GM12878 (cell line): ENCODE measurements at regions not wholly inside any gene's neighbourhood (a gene's known extent, or its start where the extent isn't known, plus 50 kb on each side); places are given as distances from the start of the nearest gene placed in this dataset.

Experiments used
- ATAC-seq: fragments of 200-7000 bp; cut with Tn5 transposase; 3 replicates; pipeline ENCODE4 v1.9.1; 2020; ENCODE audit warnings: mild to moderate bottlenecking, moderate library complexity
- BruUV-seq: library from RNA; stranded (reverse); fragments of 400-500 nt; replicated peaks from 2 replicates; lab custom pipeline; 2021; lab: Mats Ljungman, UMichigan
- CTCF ChIA-PET: fragments of 300-600 bp; sonication (Branson Sonifier 250); formaldehyde crosslinking; extraction: SDS; loops from one replicate; lab custom pipeline; 2021; ENCODE audit warnings: inconsistent platforms; lab: Yijun Ruan, JAX
- POLR2A ChIA-PET: fragments of 350-600 bp; formaldehyde crosslinking; extraction: SDS; loops from one replicate; lab custom pipeline; 2021; ENCODE audit warnings: inconsistent platforms; lab: Charles Lee
- RAD21 ChIA-PET: fragments of 300-600 bp; sonication (Branson Sonifier 250); formaldehyde crosslinking; loops from one replicate; lab custom pipeline; 2023; ENCODE audit warnings: antibody characterized with exemption; ENCODE audit not compliant: unreplicated experiment; lab: Charles Lee
- SMC1A ChIA-PET: fragments of 300-600 bp; sonication (Branson Sonifier 250); formaldehyde crosslinking; loops from one replicate; lab custom pipeline; 2023; ENCODE audit not compliant: unreplicated experiment, uncharacterized antibody; lab: Charles Lee
- DNase-seq: peaks from one replicate; pipeline ENCODE4 v3.0.0-alpha.2; 2011; ENCODE audit warnings: low read depth, low spot score
- FAIRE-seq: peaks from 3 replicates; lab custom pipeline; 2011; peaks lifted over from hg19 to GRCh38; lab: Jason Lieb, UNC
- H2AFZ ChIP-seq: 2 replicates; pipeline ENCODE4 v1.6.0; 2011; ENCODE audit warnings: low read depth, low read length, control low read depth; ENCODE audit not compliant: control insufficient read depth
- H3K27ac ChIP-seq: 2 replicates; pipeline ENCODE4 v1.5.1; 2011; ENCODE audit warnings: control low read depth; ENCODE audit not compliant: control insufficient read depth, insufficient read depth
- H3K27me3 ChIP-seq, 2 experiments: replicated peaks in 1 of 2; 2 replicates each; pipeline versions ENCODE4 v1.6.0 to v1.6.1; 2011; ENCODE audit warnings: low read length in 1 of 2; ENCODE audit not compliant: control insufficient read depth in 2 of 2, insufficient read depth in 2 of 2
- H3K36me3 ChIP-seq, 2 experiments: 2 replicates each; pipeline ENCODE4 v1.5.1; 2011; ENCODE audit warnings: low read length in 1 of 2; ENCODE audit not compliant: control insufficient read depth in 2 of 2, insufficient read depth in 2 of 2
- H3K4me1 ChIP-seq: 2 replicates; pipeline ENCODE4 v1.6.1; 2011; ENCODE audit warnings: mild to moderate bottlenecking, low read length, moderate library complexity, mixed read lengths; ENCODE audit not compliant: control insufficient read depth, insufficient read depth
- H3K4me2 ChIP-seq: 2 replicates; pipeline ENCODE4 v1.6.0; 2011; ENCODE audit warnings: control low read depth; ENCODE audit not compliant: control insufficient read depth, insufficient read depth
- H3K4me3 ChIP-seq: fragments of 200-600 bp; sonication (generic); 2 replicates; pipeline ENCODE4 v1.5.1; 2016
- H3K79me2 ChIP-seq: 2 replicates; pipeline ENCODE4 v1.6.0; 2011; ENCODE audit warnings: low read length; ENCODE audit not compliant: control insufficient read depth, insufficient read depth
- H3K9ac ChIP-seq: 2 replicates; pipeline ENCODE4 v1.8.0; 2011; ENCODE audit warnings: low read length, control low read depth, mixed read lengths; ENCODE audit not compliant: control insufficient read depth, insufficient read depth
- H3K9me3 ChIP-seq: replicated peaks from 3 replicates; pipeline ENCODE4 v1.5.1; 2011; ENCODE audit warnings: mild to moderate bottlenecking, low read length; ENCODE audit not compliant: control insufficient read depth, insufficient read depth
- H4K20me1 ChIP-seq: 2 replicates; pipeline ENCODE4 v1.6.0; 2011; ENCODE audit not compliant: control insufficient read depth, insufficient read depth
- ATF2 ChIP-seq: IDR thresholded peaks from 2 replicates; pipeline ENCODE4 v1.6.1; 2012; ENCODE audit warnings: low read length, inconsistent platforms
- BMI1 ChIP-seq: fragments of 450-650 bp; IDR thresholded peaks from 2 replicates; pipeline ENCODE4 v1.6.1; 2016; ENCODE audit warnings: mild to moderate bottlenecking, moderate library complexity, borderline replicate concordance
- E4F1 ChIP-seq: fragments of 450-650 bp; IDR thresholded peaks from 2 replicates; pipeline ENCODE4 v1.6.1; 2018; ENCODE audit warnings: borderline replicate concordance, mild to moderate bottlenecking; ENCODE audit not compliant: partially characterized antibody
- EGR1 ChIP-seq, 2 experiments: IDR thresholded peaks; 1 replicate in 1 of 2; 2 replicates in 1 of 2; pipeline ENCODE4 v1.6.1; 2011 to 2012; ENCODE audit warnings: low read depth in 2 of 2, low read length in 2 of 2, borderline replicate concordance in 1 of 2, mild to moderate bottlenecking in 1 of 2, moderate library complexity in 1 of 2
- FOXK2 ChIP-seq: fragments of 450-650 bp; IDR thresholded peaks from 2 replicates; pipeline ENCODE4 v1.6.1; 2017; ENCODE audit warnings: mild to moderate bottlenecking, moderate library complexity
- HDAC6 ChIP-seq: fragments of 200-600 bp; sonication (generic); IDR thresholded peaks from one replicate; pipeline ENCODE4 v1.8.0; 2017; ENCODE audit warnings: antibody characterized with exemption; ENCODE audit not compliant: unreplicated experiment
- MEF2B ChIP-seq: fragments of 450-650 bp; IDR thresholded peaks from 2 replicates; pipeline ENCODE4 v1.6.1; 2018; ENCODE audit warnings: mild to moderate bottlenecking, moderate library complexity; ENCODE audit not compliant: partially characterized antibody, poor library complexity, severe bottlenecking
- RB1 ChIP-seq: fragments of 450-650 bp; formaldehyde crosslinking; IDR thresholded peaks from 2 replicates; pipeline ENCODE4 v1.6.1; 2017; ENCODE audit warnings: mild to moderate bottlenecking, borderline replicate concordance
- SMARCA5 ChIP-seq: fragments of 450-650 bp; IDR thresholded peaks from 2 replicates; pipeline ENCODE4 v1.6.1; 2017; ENCODE audit warnings: mild to moderate bottlenecking
- SRF ChIP-seq, 2 experiments: IDR thresholded peaks; 2 replicates each; pipeline ENCODE4 v1.6.1; 2011; ENCODE audit warnings: low read depth in 2 of 2, low read length in 2 of 2, mild to moderate bottlenecking in 1 of 2, moderate library complexity in 1 of 2
- WGBS: methylation state at CpG from one replicate; pipeline ENCODE4 v1.1.6; 2016; ENCODE audit warnings: low lambda C conversion rate; ENCODE audit not compliant: insufficient replicate concordance, insufficient coverage; ENCODE audit errors: missing lambda C conversion rate; 5-methylcytosine and 5-hydroxymethylcytosine counted together
- in situ Hi-C: fragments of 300-500 bp; cut with MboI; formaldehyde crosslinking; loops from 9 replicates; pipeline ENCODE4 v1.14.3; 2018; ENCODE audit warnings: mixed read lengths
- intact Hi-C: fragments of 100-400 bp; cut with micrococcal nuclease; formaldehyde crosslinking; loops from one replicate; pipeline ENCODE4 v1.14.2; 2022; ENCODE audit not compliant: unreplicated experiment

- no peak for TF ChIP-seq MEF2B
- no peak for TF ChIP-seq RB1
- no peak for TF ChIP-seq SRF (IDR thresholded peaks at IDR 0.05; ENCODE audit: low read depth in 2 of 2, low read length in 2 of 2)
- TF ChIP-seq ATF2 = no peak
- TF ChIP-seq SMARCA5 = no peak
- TF ChIP-seq E4F1 = no peak
- TF ChIP-seq BMI1 = no peak
These were observed 195.9 kb downstream of the CYYR1 start (continued) for GRCh38 chr21:26377111-26377694.

GRCh38 chr21:26374817-26375216 is 198.3 kb downstream of the CYYR1 start:
- H4K20me1 ChIP-seq = no peaks in the 10 kb centered on the region
- H3K9ac ChIP-seq = no peak overlapping the region
- H3K79me2 ChIP-seq = no peaks in the 10 kb centered on the region
- in situ Hi-C loops = no loop called here
- no peaks in the 10 kb centered on the region for H3K4me1 ChIP-seq
- TF ChIP-seq HDAC6 = no peak
- no peak for TF ChIP-seq FOXK2
- TF ChIP-seq EGR1 (IDR thresholded peaks at IDR 0.05; ENCODE audit: borderline replicate concordance in 1 of 2, low read depth in 2 of 2, low read length in 2 of 2) = no peak
- H3K27ac ChIP-seq = no peak overlapping the region
- no peak overlapping the region for H2AFZ ChIP-seq
- RAD21 ChIA-PET = no interaction called here
- H3K4me3 ChIP-seq = no peak overlapping the region
- SMC1A ChIA-PET = no interaction called here
- POLR2A ChIA-PET = no interaction called here
- BruUV-seq = no TSS peak
- no peaks in the 10 kb centered on the region for H3K9me3 ChIP-seq
- DNase-seq (no peak), FAIRE-seq (no peak), ATAC-seq (no peak)
- CTCF ChIA-PET = no interaction called here
- 38% methylated on average over 2 of the region's 2 CpGs for WGBS
- intact Hi-C loops = no loop called here
- no peak overlapping the region for H3K4me2 ChIP-seq
- H3K36me3 ChIP-seq = no peaks in the 10 kb centered on the region
- H3K27me3 ChIP-seq = no peaks in the 10 kb centered on the region
